ENCODE measurements at regions not wholly inside any gene's neighbourhood (a gene's known extent, or its start where the extent isn't known, plus 50 kb on each side); places are given as distances from the start of the nearest gene placed in this dataset.

DNA sequence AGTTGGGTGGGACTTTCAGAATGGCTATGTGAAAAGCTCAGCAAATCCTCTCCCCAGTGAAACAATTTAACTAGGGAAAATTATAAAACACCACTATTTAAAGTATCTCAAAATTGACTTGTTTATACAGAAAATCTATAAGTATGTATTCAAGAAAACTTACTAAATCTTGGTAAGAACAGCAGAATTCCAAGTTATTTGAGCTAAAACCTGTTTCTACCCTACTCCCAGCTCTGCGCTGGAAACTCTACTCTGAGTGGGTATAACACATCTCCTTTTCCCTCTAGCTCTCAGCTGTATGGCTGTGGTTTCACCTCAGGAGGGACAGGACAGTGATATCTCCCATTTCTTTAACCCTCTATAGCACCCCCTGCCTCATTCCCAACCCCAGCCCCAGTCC, 295.2 kb upstream of the POGK start:
- TF ChIP-seq KLF1 (tag by site-specific recombination; IDR thresholded peaks at IDR 0.05) (no peak), ZNF274 (IDR thresholded peaks at IDR 0.05; ENCODE audit: low read length) (no peak), ZNF274 (tag by site-specific recombination; IDR thresholded peaks at IDR 0.05; ENCODE audit: borderline replicate concordance) (no peak), REST (tag by site-specific recombination; IDR thresholded peaks at IDR 0.05) (no peak), KLF16 (tag by site-specific recombination; IDR thresholded peaks at IDR 0.05) (no peak)
